22Rv1 (cell line): ENCODE measurements at regions not wholly inside any gene's neighbourhood (a gene's known extent, or its start where the extent isn't known, plus 50 kb on each side); places are given as distances from the start of the nearest gene placed in this dataset.

Experiments
- CTCF ChIP-seq: fragments of 450-650 bp; IDR thresholded peaks from 2 replicates; pipeline ENCODE4 v1.5.1; 2017; ENCODE audit warnings: mild to moderate bottlenecking
- ZFX ChIP-seq: fragments of 450-650 bp; IDR thresholded peaks from 2 replicates; pipeline ENCODE4 v1.6.1; 2017; ENCODE audit warnings: antibody characterized with exemption, borderline replicate concordance

- no peak for TF ChIP-seq CTCF
- no peak for TF ChIP-seq ZFX
These were observed 238.2 kb upstream of the RBBP8 start for GRCh38 chr18:22694954-22695353.
